GM12874 (cell line): ENCODE measurements at regions not wholly inside any gene's neighbourhood (a gene's known extent, or its start where the extent isn't known, plus 50 kb on each side); places are given as distances from the start of the nearest gene placed in this dataset.

Experiments used
- CTCF ChIP-seq: IDR thresholded peaks from 2 replicates; pipeline ENCODE4 v1.5.1; 2011; ENCODE audit warnings: low read depth, mild to moderate bottlenecking, control low read depth, low read length, moderate library complexity; ENCODE audit not compliant: insufficient read depth

DNA sequence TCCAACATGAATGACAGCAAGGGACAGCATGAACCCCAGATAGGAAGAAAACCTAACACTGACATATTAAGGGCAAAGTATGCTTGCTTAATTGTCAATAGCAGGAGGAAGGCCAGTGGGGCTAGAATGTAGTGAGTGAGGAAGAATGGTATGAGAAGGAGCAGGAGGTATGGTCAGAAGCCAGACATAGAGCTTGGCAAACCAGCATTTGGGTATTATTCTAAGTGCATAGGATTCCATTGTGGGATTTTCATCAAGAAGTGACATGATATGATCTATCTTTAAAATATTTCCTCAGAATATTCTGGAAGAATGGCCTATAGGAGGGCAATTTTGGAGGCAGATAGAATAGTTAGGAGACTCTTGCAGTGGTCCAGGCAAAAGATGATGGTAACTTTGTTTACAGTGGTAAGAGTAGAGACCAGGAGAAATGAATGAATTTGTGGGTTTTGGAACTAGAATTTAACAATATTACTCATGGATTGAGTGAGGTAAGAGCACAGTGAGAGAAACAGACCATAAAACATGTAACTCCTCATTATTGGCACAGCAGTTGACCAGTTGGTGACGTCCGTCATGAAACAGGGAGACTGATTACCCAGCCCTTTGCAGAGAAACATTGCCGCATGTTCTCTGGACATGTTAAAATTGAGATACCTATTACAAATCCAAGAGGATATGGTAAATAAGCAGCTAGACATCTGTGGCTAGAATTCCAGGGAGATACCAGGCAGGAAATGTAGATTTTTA is 246.5 kb upstream of the HS3ST1 start:
- no peak for TF ChIP-seq CTCF

- no peak for TF ChIP-seq CTCF
Measured at GRCh38 chr4:11670304-11670703, 241.6 kb upstream of the HS3ST1 start.

- TF ChIP-seq CTCF: no peak
Measured at GRCh38 chr4:11669156-11669555, 240.5 kb upstream of the HS3ST1 start.

GRCh38 chr4:11663114-11663513 is 234.4 kb upstream of the HS3ST1 start:
- TF ChIP-seq CTCF: no peak

DNA sequence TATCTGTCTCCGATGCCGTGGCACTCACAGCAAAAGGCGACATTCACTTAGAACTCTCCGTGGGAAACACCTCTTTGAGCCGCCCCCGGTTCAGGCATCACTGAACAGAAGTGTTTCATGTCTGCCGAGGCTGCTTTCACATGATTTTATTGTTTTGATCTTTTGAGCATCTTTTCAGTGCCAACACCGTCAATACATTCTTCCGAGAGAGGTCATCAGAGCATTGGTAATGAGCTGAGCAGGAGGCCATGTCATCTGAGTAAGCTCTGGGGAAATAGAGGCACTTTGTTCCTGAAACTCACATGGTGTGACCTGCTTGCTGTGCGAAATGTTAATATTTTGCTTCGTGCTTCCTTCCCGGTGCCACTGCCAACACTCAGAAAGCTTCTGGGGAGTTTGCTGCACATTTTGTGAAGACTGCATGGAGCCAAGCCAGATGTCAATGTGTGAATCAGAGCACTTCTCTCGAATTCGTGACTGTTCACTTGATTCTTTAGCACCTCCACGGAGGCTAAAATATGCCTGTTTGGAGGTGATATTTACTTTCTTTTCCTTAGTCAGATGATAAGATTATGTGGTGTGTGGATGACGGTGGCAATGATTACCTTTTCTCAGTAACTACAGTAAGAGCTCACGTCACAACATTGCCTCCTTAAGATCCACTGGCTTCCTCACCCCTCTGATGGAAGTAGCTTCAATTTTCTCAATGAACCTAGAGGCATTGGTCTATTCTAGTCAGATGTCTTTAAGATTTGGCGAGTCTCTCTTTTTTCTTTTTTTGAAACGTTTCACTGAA is 222.3 kb upstream of the HS3ST1 start:
- no peak for TF ChIP-seq CTCF

- TF ChIP-seq CTCF: no peak
Measured at GRCh38 chr4:11647433-11647832, 218.7 kb upstream of the HS3ST1 start.

GRCh38 chr4:11640584-11640983 is 211.9 kb upstream of the HS3ST1 start:
- no peak for TF ChIP-seq CTCF
